ENCODE measurements at regions not wholly inside any gene's neighbourhood (a gene's known extent, or its start where the extent isn't known, plus 50 kb on each side); places are given as distances from the start of the nearest gene placed in this dataset.

- WGBS, 2 donors: 84 to 90% methylated on average over 5 of the region's 5 CpGs
These were observed 298.3 kb upstream of the ACTBL2 start for GRCh38 chr5:57780961-57781325.

GRCh38 chr5:57780306-57780960 lies 297.8 kb upstream of the ACTBL2 start:
- TF ChIP-seq POLR2AphosphoS5 (IDR thresholded peaks at IDR 0.05) (no peak), CTCF (IDR thresholded peaks at IDR 0.05) (no peak), EP300 (IDR thresholded peaks at IDR 0.05) (no peak), POLR2A (IDR thresholded peaks at IDR 0.05) (no peak)
- DNase-seq: no peak
- peak; percentile 20 to 61 for ATAC-seq (ENCODE audit: low FRiP score in 2 of 2)
- H3K27ac ChIP-seq: peak overlapping the region in 1 of 4 donors; percentile 22
- H3K4me3 ChIP-seq: no peak overlapping the region
- no peaks in the 10 kb centered on the region for H3K27me3 ChIP-seq
- WGBS, 2 donors: 44 to 60% methylated on average over 12 of the region's 12 CpGs
- no peaks in the 10 kb centered on the region for H3K9me3 ChIP-seq
- peaks cover 8 to 26% (median 15%) of the 10 kb centered on the region in 4 donors for H3K4me1 ChIP-seq
- no peaks in the 10 kb centered on the region for H3K36me3 ChIP-seq

More at GRCh38 chr5:57780961-57781325, 298.3 kb upstream of the ACTBL2 start:
- H3K9me3 ChIP-seq: no peaks in the 10 kb centered on the region
- H3K27ac ChIP-seq: no peak overlapping the region
- TF ChIP-seq POLR2A (IDR thresholded peaks at IDR 0.05): no peak
- no peak overlapping the region for H3K4me3 ChIP-seq
- ATAC-seq (ENCODE audit: low FRiP score in 2 of 2) (no peak), DNase-seq (no peak)
- peaks cover 8 to 26% (median 15%) of the 10 kb centered on the region in 4 donors for H3K4me1 ChIP-seq
- no peaks in the 10 kb centered on the region for H3K27me3 ChIP-seq
- no peaks in the 10 kb centered on the region for H3K36me3 ChIP-seq

- no peaks in the 10 kb centered on the region for H3K36me3 ChIP-seq
- H3K27me3 ChIP-seq: no peaks in the 10 kb centered on the region
- DNase-seq (peak in 1 of 2 donors; percentile 29), ATAC-seq (ENCODE audit: low FRiP score in 2 of 2) (peak in 1 of 2 donors; percentile 83)
- H3K4me1 ChIP-seq: peaks cover 8 to 26% (median 15%) of the 10 kb centered on the region in 4 donors
- 26 to 36% methylated on average over 3 of the region's 3 CpGs for WGBS, 2 donors
- peak overlapping the region in 1 of 4 donors; percentile 22 for H3K27ac ChIP-seq
- no peak overlapping the region for H3K4me3 ChIP-seq
- TF ChIP-seq EP300 (IDR thresholded peaks at IDR 0.05): no peak
- TF ChIP-seq POLR2AphosphoS5 (IDR thresholded peaks at IDR 0.05): no peak
- peak; percentile 46 to 59 (median 52) for TF ChIP-seq CTCF (IDR thresholded peaks at IDR 0.05)
- H3K9me3 ChIP-seq: no peaks in the 10 kb centered on the region
These were observed 297.0 kb upstream of the ACTBL2 start for GRCh38 chr5:57779383-57780223.

GRCh38 chr5:57778501-57779091 lies 296.0 kb upstream of the ACTBL2 start:
- Histone ChIP-seq H3K4me3 (no peak overlapping the region), H3K36me3 (no peaks in the 10 kb centered on the region), H3K27me3 (no peaks in the 10 kb centered on the region), H3K9me3 (no peaks in the 10 kb centered on the region), H3K4me1 (peaks cover 8 to 15% (median 10%) of the 10 kb centered on the region in 4 donors), H3K27ac (no peak overlapping the region)
- WGBS, 2 donors: 70% methylated on average over 1 of the region's 1 CpG; no CpG with 5 or more reads in 1 of the 2 donors
- ATAC-seq (ENCODE audit: low FRiP score in 2 of 2) (no peak), DNase-seq (no peak)
- TF ChIP-seq EP300 (IDR thresholded peaks at IDR 0.05) (no peak), CTCF (IDR thresholded peaks at IDR 0.05) (no peak), POLR2AphosphoS5 (IDR thresholded peaks at IDR 0.05) (no peak), POLR2A (IDR thresholded peaks at IDR 0.05) (no peak)

GRCh38 chr5:57777174-57777581 lies 294.6 kb upstream of the ACTBL2 start:
- H3K4me1 ChIP-seq: peaks cover 5 to 10% (median 8%) of the 10 kb centered on the region in 4 donors
- no peak overlapping the region for H3K27ac ChIP-seq
- WGBS, 2 donors: 82 to 88% methylated on average over 1 of the region's 1 CpG
- no peak for ATAC-seq (ENCODE audit: low FRiP score in 2 of 2)
- no peaks in the 10 kb centered on the region for H3K36me3 ChIP-seq
- H3K27me3 ChIP-seq: no peaks in the 10 kb centered on the region
- TF ChIP-seq CTCF (IDR thresholded peaks at IDR 0.05) (no peak), EP300 (IDR thresholded peaks at IDR 0.05) (no peak), POLR2AphosphoS5 (IDR thresholded peaks at IDR 0.05) (no peak), POLR2A (IDR thresholded peaks at IDR 0.05) (no peak)
- no peak for DNase-seq
- no peak overlapping the region for H3K4me3 ChIP-seq
- H3K9me3 ChIP-seq: no peaks in the 10 kb centered on the region
